GM21723 (cell line): ENCODE measurements at regions not wholly inside any gene's neighbourhood (a gene's known extent, or its start where the extent isn't known, plus 50 kb on each side); places are given as distances from the start of the nearest gene placed in this dataset.

Experiments used
- ATAC-seq: cut with Tn5 transposase; IDR thresholded peaks from one replicate; pipeline ENCODE4 v1.9.1; 2021; ENCODE audit warnings: mild to moderate bottlenecking, moderate library complexity; ENCODE audit not compliant: unreplicated experiment

- ATAC-seq: no peak
Measured at GRCh38 chr4:123867910-123868587, 471.5 kb downstream of the SPRY1 start.

GRCh38 chr4:123869286-123870215 is 473.0 kb downstream of the SPRY1 start:
- ATAC-seq: no peak

- no peak for ATAC-seq
Measured at GRCh38 chr4:123870216-123870876, 473.8 kb downstream of the SPRY1 start.

- no peak for ATAC-seq
Measured at GRCh38 chr4:123871341-123871740, 474.7 kb downstream of the SPRY1 start.

DNA sequence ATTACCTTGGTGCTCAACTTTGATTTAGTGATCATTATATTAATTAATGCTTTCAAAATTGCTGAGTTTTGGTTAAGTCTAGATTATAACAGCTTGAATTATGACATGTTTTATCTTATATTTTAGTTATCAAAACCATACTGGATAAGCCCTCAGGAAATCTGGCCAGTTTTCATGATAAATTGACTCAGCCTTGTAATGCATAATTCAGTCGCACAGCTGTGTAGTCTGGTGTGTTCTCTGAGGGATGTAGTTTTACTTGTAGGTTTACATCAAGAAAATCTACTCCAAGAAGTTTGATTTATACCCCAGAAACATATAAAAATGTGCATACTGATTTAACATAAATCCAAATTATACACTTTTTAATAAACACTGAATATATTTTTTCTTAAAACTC is 477.5 kb downstream of the SPRY1 start:
- no peak for ATAC-seq

DNA sequence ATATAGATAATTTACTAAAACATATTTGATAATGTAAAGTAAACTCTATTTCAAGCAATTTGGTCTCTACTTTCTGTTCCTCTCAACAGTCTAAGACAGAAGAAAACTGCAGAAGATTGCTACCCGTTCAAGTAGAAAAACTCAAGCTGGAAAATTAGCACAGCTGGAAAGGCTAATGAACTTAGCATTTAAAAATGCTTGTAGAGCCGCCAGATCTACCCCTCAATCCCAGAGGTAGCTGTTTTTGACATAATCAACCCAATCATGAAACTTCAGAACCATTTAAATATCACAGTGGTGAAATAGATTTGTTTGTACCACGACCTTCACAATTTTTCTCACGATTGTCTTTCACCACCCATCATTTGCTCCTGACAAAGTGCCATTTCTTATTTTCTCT is 479.5 kb downstream of the SPRY1 start:
- no peak for ATAC-seq

DNA sequence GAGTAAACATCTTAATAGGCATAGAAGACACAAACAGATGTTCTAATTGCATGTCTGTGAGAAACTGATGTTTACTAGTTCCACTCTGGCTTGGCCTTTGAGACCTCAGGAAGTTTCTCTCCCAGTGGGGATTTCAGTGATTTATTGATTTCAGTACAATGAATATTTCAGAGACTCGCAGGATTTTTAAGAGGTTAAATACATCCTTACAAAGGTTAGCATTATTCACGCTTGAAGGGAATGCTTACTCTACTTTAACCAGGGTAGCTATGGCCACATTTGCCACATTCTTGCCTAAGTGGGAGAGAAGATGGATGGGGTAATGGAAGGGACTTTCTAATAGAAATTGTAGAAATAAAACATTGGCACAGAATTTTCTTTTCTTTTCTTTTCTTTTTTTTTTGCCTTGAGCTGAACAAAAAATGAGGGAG is 480.1 kb downstream of the SPRY1 start:
- no peak for ATAC-seq

- no peak for ATAC-seq
Measured at GRCh38 chr4:123877551-123877950, 481.0 kb downstream of the SPRY1 start.

DNA sequence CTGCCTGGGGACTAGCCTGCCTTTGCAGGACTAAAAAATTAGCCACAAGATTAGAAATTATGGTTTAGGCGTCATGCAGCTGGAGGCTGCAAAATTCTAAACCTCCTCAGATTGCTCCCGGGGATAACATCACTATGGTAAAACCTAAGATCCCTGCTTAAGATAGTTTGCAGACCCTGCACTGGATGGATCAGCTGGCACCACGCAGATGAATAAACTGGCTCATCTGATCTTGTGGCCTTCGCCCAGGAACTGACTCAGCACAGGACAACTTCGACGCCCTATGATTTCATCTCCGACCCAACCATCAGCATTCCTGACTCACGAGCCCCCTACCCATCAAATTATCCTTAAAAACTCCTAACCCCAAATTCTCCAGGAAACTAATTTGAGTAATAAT is 482.4 kb downstream of the SPRY1 start:
- no peak for ATAC-seq

DNA sequence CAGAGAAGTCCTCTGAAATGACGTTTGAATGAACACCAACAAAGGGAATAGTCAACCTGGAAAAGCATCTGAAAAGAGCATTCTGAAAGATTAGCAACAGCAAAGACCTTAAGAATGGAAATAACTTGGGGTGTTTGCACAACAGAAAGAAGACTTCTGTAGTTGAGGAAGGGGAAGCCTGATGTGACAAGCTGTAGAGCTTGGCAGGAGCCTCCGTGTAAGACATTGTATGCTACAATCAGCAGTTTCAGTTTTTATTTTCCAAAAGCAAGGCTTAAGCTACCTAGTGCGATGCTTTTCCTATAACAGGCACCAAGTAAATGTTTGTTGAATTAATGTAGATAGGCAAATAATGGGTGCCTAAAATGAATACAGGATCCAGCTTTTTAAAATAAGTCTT is 484.0 kb downstream of the SPRY1 start:
- no peak for ATAC-seq

- no peak for ATAC-seq
Measured at GRCh38 chr4:123884922-123885321, 488.3 kb downstream of the SPRY1 start.

DNA sequence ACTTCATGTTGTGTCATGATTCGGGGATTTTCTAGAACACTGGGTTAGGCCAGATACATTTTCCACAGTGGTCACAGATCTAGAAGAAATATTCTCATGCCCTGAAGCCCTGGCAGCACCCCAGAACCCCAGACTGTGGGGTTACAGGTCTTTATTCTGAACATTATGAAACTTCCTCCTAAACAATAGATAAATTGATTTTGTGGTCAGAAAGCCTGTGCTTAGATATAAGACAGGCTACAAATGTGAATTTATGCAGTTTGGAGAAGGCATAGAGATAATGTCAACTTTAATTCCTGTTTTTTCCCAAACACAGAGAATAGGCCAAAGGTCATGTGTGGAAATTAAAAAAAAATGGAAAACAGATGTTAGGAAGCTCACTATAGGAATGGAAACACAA is 492.9 kb downstream of the SPRY1 start:
- ATAC-seq: no peak

- no peak for ATAC-seq
Measured at GRCh38 chr4:123890889-123891288, 494.3 kb downstream of the SPRY1 start.

- no peak for ATAC-seq
Measured at GRCh38 chr4:123891881-123892280, 495.3 kb downstream of the SPRY1 start.

GRCh38 chr4:123892368-123892976 is 495.9 kb downstream of the SPRY1 start:
- ATAC-seq: no peak

DNA sequence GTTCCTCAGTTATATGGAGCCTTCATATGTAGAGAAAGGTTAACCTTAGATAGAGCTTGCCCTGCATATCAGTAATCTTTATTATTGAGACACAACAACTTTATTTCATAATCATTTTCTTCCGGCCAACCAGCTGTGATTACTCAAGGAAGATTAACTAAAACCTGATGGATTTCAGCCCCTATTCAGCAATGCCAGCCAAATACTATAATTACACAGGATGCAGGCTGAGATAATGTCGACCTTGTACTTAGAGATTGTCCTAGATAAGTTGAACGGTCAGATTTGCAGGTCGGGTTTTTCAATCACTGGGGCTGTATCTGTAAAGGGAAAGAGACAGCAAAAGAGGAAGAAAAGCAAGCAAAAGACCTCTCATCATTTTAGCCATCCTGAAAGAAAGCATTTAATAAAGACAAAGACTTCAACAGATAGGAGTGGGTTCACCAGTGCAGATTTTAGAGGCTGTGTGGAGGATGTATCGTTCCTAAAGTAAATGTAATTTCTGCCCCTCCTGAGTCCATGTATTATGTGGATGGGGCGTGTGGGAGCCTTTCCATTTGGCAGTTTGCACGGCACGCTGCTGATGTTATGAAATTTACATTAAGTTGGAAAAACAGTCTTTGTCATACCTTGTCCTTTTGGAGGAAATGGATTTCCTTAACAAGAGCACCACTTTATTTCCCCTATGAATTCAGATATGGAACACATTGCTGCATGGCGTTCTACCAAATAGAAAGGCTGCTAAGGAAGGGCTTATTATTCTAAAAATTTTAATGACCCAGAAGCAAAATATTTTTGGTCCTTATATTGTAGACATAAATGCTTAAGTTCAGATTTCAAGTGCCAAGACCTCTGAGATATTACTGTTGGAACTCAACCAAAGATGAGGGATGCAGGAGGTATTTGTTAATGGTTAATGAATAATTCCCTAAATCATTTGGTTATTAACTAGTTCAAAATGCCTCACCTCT is 496.7 kb downstream of the SPRY1 start:
- ATAC-seq: no peak

DNA sequence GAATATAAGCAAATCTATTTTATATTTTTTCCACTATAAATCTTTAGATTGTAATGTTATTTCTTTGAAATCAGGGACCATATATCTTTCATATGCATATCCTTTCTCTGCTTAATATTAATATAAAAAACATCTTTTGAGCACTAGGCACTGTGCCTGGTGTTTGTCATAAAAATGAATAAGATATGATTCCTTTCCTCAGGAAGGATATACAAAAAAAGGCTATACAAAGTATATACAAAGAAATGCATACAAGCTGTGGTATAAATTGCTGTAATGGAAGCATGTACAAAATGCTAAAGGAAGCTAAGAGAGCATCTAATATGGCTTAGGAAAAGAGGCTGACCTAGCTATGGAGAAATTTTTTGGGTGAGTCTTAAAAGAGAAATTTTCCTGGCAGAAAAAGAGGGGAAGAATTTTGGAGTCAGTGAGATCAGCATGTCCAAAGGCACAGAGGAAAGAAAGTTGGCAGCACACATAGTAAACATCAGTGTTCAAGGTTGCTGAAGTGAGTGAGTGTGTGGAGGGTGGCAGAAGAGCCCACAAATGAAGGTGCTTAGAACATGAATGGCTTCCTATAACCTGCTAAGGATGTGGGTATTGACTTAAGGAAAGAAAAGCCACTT is 500.0 kb downstream of the SPRY1 start:
- no peak for ATAC-seq

DNA sequence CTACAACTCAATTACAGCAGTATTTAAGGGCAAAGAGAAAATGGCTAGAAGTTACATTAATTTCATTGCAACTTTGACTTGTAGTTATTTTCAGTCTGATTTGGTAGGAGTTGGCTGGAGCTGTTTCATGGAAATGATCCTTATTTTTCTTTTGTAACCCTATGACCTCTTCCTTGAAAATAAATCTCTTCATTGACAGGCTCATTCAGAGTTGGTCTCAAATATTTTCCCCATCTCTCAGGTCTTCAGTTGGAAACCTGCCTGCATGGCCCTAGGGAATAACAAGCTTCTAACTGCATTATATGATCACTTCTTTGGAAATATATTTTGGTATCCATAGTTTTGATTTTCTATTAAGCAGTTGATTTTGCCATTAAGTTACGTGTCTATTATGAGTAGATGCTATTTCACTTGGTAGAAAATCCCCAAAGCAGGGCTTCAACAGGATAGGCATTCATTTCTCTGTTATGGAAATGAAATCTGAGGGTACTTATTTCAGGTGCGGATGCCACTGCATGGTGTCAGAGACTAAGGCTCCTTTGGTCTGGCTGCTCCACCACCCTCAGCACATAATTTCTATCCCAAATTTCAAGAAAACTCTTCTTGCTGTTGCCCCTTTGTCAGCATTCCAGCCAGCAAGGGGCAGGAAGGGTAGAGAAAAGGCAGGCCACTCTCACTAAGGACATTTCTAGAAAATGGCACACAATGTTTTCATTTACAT is 502.5 kb downstream of the SPRY1 start:
- no peak for ATAC-seq

DNA sequence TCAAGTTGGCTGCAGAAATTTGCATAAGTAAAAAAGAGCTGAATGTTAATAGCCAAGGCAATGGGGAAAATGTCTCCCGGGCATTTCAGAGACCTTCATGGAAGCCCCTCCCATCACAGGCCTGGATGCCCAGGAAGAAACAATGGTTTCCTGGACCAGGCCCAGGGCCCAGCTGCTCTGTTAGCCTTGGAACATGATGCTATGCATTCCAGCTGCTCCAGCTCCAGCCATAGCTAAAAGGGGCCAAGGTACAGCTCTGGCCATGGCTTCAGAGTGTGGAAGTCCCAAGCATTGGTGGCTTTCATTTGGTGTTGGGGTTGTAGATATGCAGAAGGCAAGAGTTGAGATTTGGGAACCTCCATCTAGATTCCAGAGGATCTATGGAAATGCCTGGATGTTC is 508.3 kb downstream of the SPRY1 start:
- no peak for ATAC-seq
